ENCODE measurements at regions not wholly inside any gene's neighbourhood (a gene's known extent, or its start where the extent isn't known, plus 50 kb on each side); places are given as distances from the start of the nearest gene placed in this dataset.

GRCh38 chr11:134468081-134468668, 56.1 kb upstream of the B3GAT1 start:
- no peak for TF ChIP-seq EP300 (IDR thresholded peaks at IDR 0.05)
- TF ChIP-seq POLR2A (IDR thresholded peaks at IDR 0.05): no peak
- TF ChIP-seq CTCF (IDR thresholded peaks at IDR 0.05): no peak
- Histone ChIP-seq H3K4me3 (no peak overlapping the region), H3K27me3 (no peaks in the 10 kb centered on the region), H3K4me1 (ENCODE audit: insufficient read depth) (no peaks in the 10 kb centered on the region), H3K27ac (no peak overlapping the region), H3K9me3 (no peaks in the 10 kb centered on the region), H3K36me3 (no peaks in the 10 kb centered on the region)
- WGBS, 3 donors: 69 to 81% (median 79%) methylated on average over 10 of the region's 10 CpGs
- DNase-seq: no peak
- intact Hi-C loops (cut with DNase I): no loop called here

GRCh38 chr11:134466610-134467567, 54.8 kb upstream of the B3GAT1 start:
- 64 to 69% (median 64%) methylated on average over 20 of the region's 20 CpGs for WGBS, 3 donors
- H3K27me3 ChIP-seq: no peaks in the 10 kb centered on the region
- H3K36me3 ChIP-seq: no peaks in the 10 kb centered on the region
- no peak for DNase-seq
- no peaks in the 10 kb centered on the region for H3K4me1 ChIP-seq (ENCODE audit: insufficient read depth)
- TF ChIP-seq CTCF (IDR thresholded peaks at IDR 0.05) (no peak), POLR2A (IDR thresholded peaks at IDR 0.05) (no peak), EP300 (IDR thresholded peaks at IDR 0.05) (no peak)
- intact Hi-C loops (cut with DNase I): no loop called here
- no peak overlapping the region for H3K27ac ChIP-seq
- H3K4me3 ChIP-seq: no peak overlapping the region
- no peaks in the 10 kb centered on the region for H3K9me3 ChIP-seq

GRCh38 chr11:134466156-134466555, 54.1 kb upstream of the B3GAT1 start:
- no peak for DNase-seq
- Histone ChIP-seq H3K36me3 (no peaks in the 10 kb centered on the region), H3K27ac (no peak overlapping the region), H3K4me1 (ENCODE audit: insufficient read depth) (no peaks in the 10 kb centered on the region), H3K4me3 (no peak overlapping the region), H3K27me3 (no peaks in the 10 kb centered on the region), H3K9me3 (no peaks in the 10 kb centered on the region)
- TF ChIP-seq POLR2A (IDR thresholded peaks at IDR 0.05) (no peak), CTCF (IDR thresholded peaks at IDR 0.05) (no peak), EP300 (IDR thresholded peaks at IDR 0.05) (no peak)
- intact Hi-C loops (cut with DNase I): no loop called here
- 6 to 11% (median 8%) methylated on average over 10 to 15 of the region's 15 CpGs for WGBS, 3 donors

GRCh38 chr11:134464981-134465730, 53.1 kb upstream of the B3GAT1 start:
- Histone ChIP-seq H3K36me3 (no peaks in the 10 kb centered on the region), H3K4me3 (no peak overlapping the region), H3K27me3 (no peaks in the 10 kb centered on the region), H3K9me3 (no peaks in the 10 kb centered on the region), H3K4me1 (ENCODE audit: insufficient read depth) (no peaks in the 10 kb centered on the region), H3K27ac (no peak overlapping the region)
- intact Hi-C loops (cut with DNase I): no loop called here
- TF ChIP-seq CTCF (IDR thresholded peaks at IDR 0.05) (no peak), EP300 (IDR thresholded peaks at IDR 0.05) (no peak), POLR2A (IDR thresholded peaks at IDR 0.05) (no peak)
- DNase-seq: no peak
- WGBS, 3 donors: 73 to 82% (median 82%) methylated on average over 13 of the region's 13 CpGs
